HG02571 (cell line): ENCODE measurements at regions not wholly inside any gene's neighbourhood (a gene's known extent, or its start where the extent isn't known, plus 50 kb on each side); places are given as distances from the start of the nearest gene placed in this dataset.

Source experiments
- ATAC-seq: cut with Tn5 transposase; IDR thresholded peaks from one replicate; pipeline ENCODE4 v1.9.1; 2021; ENCODE audit warnings: mild to moderate bottlenecking, moderate library complexity; ENCODE audit not compliant: unreplicated experiment

DNA sequence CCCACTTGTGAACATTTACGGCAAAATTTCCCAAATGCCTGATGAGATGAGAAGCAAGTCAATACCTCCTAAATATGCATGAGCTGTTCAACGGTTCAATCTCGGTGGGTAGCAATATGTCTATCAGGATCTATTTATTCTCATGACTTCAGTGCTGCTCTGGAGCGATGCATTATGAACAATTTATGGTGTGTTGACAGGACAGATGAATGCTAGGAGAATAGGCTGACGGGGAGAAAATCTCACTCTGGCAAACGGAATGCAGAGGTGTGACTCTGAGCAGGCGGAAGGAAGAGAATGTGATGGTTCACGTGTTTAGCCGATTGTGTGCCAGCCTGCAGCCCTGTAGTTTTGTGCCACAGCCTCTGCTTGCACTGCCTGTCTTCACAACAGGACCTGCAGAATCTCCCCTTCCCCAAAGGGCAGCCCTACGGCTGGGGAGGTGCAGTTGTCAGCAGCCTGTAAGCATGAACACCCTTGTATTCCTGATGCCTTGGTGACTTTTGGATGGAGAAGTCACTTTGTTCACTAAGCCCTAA is 345.2 kb downstream of the PHKB start:
- ATAC-seq = no peak

DNA sequence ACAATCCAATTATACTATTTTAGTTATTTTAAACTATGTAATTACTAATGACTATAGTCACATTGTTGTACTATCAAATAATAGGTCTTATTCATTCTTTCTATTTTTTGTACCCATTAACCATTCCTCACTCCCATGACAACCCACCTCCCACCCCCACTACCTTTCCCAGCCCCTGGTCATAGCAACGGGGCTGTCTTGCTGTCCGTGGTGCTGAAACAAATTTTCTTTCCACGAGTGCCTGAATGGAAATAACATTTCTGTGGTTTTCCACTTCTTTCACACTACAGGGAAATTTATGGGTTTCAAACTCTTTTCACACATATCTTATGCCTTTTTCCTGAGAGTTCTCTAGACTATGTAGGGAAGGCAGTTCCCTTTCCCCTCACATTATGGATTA is 326.6 kb downstream of the PHKB start:
- ATAC-seq = no peak

DNA sequence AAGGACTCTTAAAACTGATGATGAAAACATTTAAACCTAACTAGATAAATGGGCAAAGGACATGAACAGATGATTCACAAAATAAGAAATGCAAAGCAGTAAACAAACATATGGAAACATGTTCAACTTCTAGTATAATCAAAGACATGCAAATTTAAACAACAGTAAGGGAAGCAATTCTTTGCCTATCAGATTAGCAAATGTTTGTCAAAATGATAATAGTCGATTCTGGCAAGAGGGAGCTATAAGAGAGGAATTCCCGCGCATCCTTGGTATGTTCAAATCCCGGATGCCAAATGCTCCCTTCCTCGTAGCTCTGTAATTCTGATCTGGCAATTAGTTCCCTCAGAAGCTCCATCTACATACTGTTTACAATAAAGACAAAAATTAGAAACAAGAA is 320.5 kb downstream of the PHKB start:
- ATAC-seq = no peak

GRCh38 chr16:47780213-47780875 is 319.2 kb downstream of the PHKB start:
- ATAC-seq = no peak

GRCh38 chr16:47779201-47780016 is 318.3 kb downstream of the PHKB start:
- ATAC-seq = no peak

DNA sequence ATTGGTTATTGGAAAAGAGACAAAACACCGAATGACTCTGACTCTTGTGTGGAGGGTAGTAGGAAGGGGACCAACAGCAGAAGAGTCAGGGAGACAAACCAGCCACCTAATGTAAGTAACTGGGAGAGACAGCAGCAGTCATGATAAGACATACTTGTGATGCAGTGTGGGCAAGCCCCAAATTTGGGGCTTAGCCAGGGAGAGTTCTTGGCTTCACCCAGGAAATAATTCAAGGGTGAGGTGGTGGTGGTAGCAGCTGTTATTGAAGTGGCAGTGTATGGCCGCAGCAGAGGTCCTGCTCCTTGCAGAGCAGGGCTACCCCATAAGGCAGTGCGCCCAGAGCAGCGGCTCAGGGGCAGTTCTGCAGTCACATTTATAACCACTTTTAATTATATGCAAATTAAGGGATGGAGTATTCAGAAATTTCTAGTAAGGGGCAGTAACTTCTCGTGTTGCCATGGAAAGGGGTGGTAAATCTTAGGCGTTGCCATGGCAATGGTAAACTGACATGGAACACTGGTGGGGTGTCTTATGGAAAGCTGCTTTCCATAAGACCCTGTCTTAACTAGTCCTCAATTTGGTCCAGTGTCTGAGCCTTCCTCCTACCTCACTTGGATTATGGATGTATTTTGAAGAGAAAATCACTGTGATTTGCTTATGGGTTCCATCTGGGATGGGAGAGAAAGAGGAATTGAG is 317.1 kb downstream of the PHKB start:
- ATAC-seq = no peak

DNA sequence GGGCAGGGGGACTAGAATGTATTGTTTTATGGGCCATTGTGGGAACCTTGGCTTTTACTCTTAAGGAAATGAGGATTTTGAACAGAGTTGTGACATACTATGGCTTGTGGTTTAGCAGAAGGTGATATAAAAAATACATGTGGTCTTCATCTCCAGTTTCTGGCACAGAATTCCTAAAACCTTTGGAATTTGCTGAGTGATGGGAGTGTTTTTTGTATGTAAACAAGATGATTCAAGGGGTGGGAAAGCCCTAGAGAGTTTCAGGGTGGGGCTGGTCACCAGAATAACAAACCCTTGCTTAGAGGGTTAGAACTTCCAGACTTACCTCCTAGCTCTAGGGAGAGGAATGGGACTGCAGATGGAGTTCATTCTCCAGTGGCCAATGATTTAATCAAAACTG is 316.1 kb downstream of the PHKB start:
- no peak for ATAC-seq

- ATAC-seq = no peak
Measured at GRCh38 chr16:47774661-47775060, 313.5 kb downstream of the PHKB start.

DNA sequence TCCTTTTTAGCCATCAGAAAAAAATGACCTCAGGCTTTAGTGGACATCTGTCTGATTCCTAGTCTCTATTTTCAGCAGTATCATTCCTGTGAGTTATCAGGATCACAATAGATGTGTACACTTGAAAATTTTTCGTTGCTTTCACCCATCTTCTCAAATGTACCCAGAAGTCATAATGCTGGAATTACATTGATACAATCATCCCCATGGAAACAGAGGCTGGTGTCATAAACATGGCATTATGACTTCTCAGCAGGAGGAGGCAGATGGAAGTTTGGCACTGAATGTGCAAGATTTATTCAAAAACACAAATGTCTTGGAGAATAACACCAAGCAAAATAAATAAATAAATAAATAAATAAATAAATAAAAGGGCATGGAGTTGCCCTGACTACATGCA is 292.5 kb downstream of the PHKB start:
- ATAC-seq = no peak
